Stomach (tissue), 4 donors: ENCODE measurements at regions not wholly inside any gene's neighbourhood (a gene's known extent, or its start where the extent isn't known, plus 50 kb on each side); places are given as distances from the start of the nearest gene placed in this dataset.

Source experiments
- EP300 ChIP-seq: sonication (generic); formaldehyde crosslinking; IDR thresholded peaks from one replicate; pipeline ENCODE4 v1.6.1; 2017; ENCODE audit warnings: antibody characterized with exemption
- POLR2A ChIP-seq, 4 donors: fragments of 450-650 bp; IDR thresholded peaks; one replicate each; pipeline ENCODE4 v1.6.1; 2016; ENCODE audit warnings: antibody characterized with exemption in 4 of 4, control low read depth in 2 of 4, mild to moderate bottlenecking in 1 of 4, moderate library complexity in 1 of 4
- POLR2AphosphoS5 ChIP-seq, 3 donors: sonication (generic); formaldehyde crosslinking; IDR thresholded peaks; one replicate each; pipeline ENCODE4 v1.6.1; 2016; ENCODE audit warnings: antibody characterized with exemption in 3 of 3
- TF ChIP-seq, protein P1 (sequence below), 7 experiments: fragments of 450-650 bp in 4 of 7; fragments of 200-600 bp in 3 of 7; sonication (generic) in 3 of 7; IDR thresholded peaks; one replicate each; pipeline ENCODE4 v1.5.1; 2016 to 2019; ENCODE audit warnings: antibody characterized with exemption in 7 of 7, control low read depth in 2 of 7, mild to moderate bottlenecking in 1 of 7

- TF ChIP-seq, protein P1, sequence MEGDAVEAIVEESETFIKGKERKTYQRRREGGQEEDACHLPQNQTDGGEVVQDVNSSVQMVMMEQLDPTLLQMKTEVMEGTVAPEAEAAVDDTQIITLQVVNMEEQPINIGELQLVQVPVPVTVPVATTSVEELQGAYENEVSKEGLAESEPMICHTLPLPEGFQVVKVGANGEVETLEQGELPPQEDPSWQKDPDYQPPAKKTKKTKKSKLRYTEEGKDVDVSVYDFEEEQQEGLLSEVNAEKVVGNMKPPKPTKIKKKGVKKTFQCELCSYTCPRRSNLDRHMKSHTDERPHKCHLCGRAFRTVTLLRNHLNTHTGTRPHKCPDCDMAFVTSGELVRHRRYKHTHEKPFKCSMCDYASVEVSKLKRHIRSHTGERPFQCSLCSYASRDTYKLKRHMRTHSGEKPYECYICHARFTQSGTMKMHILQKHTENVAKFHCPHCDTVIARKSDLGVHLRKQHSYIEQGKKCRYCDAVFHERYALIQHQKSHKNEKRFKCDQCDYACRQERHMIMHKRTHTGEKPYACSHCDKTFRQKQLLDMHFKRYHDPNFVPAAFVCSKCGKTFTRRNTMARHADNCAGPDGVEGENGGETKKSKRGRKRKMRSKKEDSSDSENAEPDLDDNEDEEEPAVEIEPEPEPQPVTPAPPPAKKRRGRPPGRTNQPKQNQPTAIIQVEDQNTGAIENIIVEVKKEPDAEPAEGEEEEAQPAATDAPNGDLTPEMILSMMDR (IDR thresholded peaks at IDR 0.05) = no peak
- TF ChIP-seq POLR2A (IDR thresholded peaks at IDR 0.05) (no peak), EP300 (no peak), POLR2AphosphoS5 (IDR thresholded peaks at IDR 0.05) (no peak)
Measured at GRCh38 chr6:95169775-95170174, 407.6 kb upstream of the MANEA start.
